Prostate gland (tissue), 2 donors: ENCODE measurements at regions not wholly inside any gene's neighbourhood (a gene's known extent, or its start where the extent isn't known, plus 50 kb on each side); places are given as distances from the start of the nearest gene placed in this dataset.

Experiments used
- DNase-seq: peaks from one replicate; pipeline ENCODE4 v3.0.0-alpha.2; 2019; ENCODE audit warnings: low spot score
- H3K27ac ChIP-seq, 2 donors: fragments of 200-600 bp; sonication (generic); 2 replicates each; pipeline ENCODE4 v1.5.1; 2017 to 2019
- H3K27me3 ChIP-seq: fragments of 200-600 bp; sonication (generic); replicated peaks from 2 replicates; pipeline ENCODE4 v1.5.1; 2019; ENCODE audit not compliant: insufficient read depth
- H3K36me3 ChIP-seq, 2 donors: fragments of 200-600 bp; sonication (generic); 1 replicate in 1 of 2; 2 replicates in 1 of 2; pipeline versions ENCODE4 v1.5.1 to v1.8.1; 2017 to 2019
- H3K4me1 ChIP-seq: fragments of 200-600 bp; sonication (generic); replicated peaks from 2 replicates; pipeline ENCODE4 v1.5.1; 2019
- H3K4me3 ChIP-seq, 2 donors: fragments of 200-600 bp; sonication (generic); 2 replicates each; pipeline ENCODE4 v1.5.1; 2017 to 2019
- H3K9me3 ChIP-seq: fragments of 200-600 bp; sonication (generic); 2 replicates; pipeline ENCODE4 v1.5.1; 2017
- POLR2A ChIP-seq: fragments of 450-650 bp; IDR thresholded peaks from one replicate; pipeline ENCODE4 v1.6.1; 2016; ENCODE audit warnings: antibody characterized with exemption, mild to moderate bottlenecking
- POLR2AphosphoS5 ChIP-seq: sonication (generic); formaldehyde crosslinking; IDR thresholded peaks from one replicate; pipeline ENCODE4 v1.6.1; 2017; ENCODE audit warnings: antibody characterized with exemption
- WGBS: methylation state at CpG from one replicate; pipeline ENCODE4 v1.1.5; 2018; 5-methylcytosine and 5-hydroxymethylcytosine counted together
- intact Hi-C: fragments of 100-400 bp; cut with DNase I; formaldehyde crosslinking; loops from one replicate; pipeline ENCODE4 v1.14.2; 2022
- TF ChIP-seq, protein P1 (sequence below), 4 experiments: fragments of 200-600 bp in 2 of 4; fragments of 450-650 bp in 2 of 4; sonication (generic) in 2 of 4; IDR thresholded peaks; 1 replicate in 3 of 4; 2 replicates in 1 of 4; pipeline ENCODE4 v1.5.1; 2016 to 2019; ENCODE audit warnings: antibody characterized with exemption in 4 of 4, mild to moderate bottlenecking in 2 of 4, moderate library complexity in 2 of 4

DNA sequence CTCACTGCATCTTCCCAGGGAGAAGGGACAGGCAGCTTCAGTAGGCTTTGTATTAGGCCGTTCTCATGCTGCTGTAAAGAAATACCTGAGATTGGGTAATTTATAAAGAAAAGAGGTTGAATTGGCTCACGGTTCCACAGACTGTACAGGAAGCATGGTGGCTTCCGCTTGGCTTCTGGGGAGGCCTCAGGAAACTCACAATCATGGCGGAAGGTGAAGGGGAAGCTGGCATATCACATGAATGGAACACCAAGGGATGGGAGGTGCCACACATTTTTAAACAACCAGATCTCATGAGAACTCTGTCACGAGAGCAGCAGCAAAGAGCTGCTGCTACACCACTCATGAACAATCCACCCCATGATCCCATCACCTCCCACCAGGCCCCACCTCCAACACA is 182.2 kb upstream of the SFSWAP start:
- TF ChIP-seq POLR2AphosphoS5: no peak
- TF ChIP-seq, protein P1, sequence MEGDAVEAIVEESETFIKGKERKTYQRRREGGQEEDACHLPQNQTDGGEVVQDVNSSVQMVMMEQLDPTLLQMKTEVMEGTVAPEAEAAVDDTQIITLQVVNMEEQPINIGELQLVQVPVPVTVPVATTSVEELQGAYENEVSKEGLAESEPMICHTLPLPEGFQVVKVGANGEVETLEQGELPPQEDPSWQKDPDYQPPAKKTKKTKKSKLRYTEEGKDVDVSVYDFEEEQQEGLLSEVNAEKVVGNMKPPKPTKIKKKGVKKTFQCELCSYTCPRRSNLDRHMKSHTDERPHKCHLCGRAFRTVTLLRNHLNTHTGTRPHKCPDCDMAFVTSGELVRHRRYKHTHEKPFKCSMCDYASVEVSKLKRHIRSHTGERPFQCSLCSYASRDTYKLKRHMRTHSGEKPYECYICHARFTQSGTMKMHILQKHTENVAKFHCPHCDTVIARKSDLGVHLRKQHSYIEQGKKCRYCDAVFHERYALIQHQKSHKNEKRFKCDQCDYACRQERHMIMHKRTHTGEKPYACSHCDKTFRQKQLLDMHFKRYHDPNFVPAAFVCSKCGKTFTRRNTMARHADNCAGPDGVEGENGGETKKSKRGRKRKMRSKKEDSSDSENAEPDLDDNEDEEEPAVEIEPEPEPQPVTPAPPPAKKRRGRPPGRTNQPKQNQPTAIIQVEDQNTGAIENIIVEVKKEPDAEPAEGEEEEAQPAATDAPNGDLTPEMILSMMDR (IDR thresholded peaks at IDR 0.05): no peak
- no peak for TF ChIP-seq POLR2A
- Histone ChIP-seq H3K4me1 (no peaks in the 10 kb centered on the region), H3K27me3 (no peaks in the 10 kb centered on the region), H3K27ac (no peak overlapping the region), H3K36me3 (no peaks in the 10 kb centered on the region), H3K4me3 (no peak overlapping the region), H3K9me3 (no peaks in the 10 kb centered on the region)
- WGBS: 76% methylated on average over 5 of the region's 5 CpGs
- intact Hi-C loops: no loop called here
- DNase-seq: no peak

DNA sequence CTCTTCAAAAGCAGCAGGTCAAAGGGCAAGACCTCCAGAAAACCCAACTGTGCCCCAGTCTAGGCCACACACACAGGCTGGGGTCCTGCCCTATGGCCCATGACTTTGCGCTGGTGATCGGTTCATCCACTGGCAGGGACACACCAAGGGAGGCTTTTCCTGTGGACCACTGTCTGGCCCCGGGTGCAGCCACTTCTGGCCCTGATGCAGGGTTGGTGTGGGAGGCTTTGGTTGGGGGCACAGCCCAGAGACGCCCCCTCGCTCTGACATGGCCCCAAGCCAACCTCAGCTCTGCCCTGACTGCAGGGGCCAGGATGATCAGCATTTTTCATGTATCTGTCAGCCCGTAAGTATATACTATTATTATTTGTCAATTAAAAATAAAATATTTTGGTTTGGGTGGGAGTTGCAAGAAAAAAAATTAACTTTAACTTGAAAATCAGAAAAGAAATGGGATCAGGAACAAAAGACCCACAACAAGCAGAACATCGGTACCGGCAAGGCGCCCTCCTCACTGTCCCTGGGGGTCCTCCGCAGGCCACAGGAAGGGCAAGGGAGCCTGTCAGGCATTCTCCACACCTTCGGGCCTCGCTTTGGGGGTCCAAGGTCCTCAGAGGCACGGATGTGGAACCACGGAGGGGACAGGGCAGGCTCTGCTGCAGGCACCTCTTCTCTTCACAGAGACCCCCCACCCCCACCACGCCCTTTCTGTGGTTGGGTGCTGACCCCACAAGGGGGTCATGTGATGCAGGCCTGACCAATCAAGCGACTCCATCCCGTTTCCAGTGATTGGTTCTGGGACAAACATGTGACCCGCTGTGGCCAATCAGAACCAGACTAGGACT is 181.5 kb upstream of the SFSWAP start:
- H3K9me3 ChIP-seq: no peaks in the 10 kb centered on the region
- no peak for TF ChIP-seq POLR2A
- TF ChIP-seq, protein P1 (IDR thresholded peaks at IDR 0.05): no peak
- TF ChIP-seq POLR2AphosphoS5: no peak
- no peak for DNase-seq
- 92% methylated on average over 18 of the region's 18 CpGs for WGBS
- no peaks in the 10 kb centered on the region for H3K4me1 ChIP-seq
- intact Hi-C loops: no loop called here
- no peaks in the 10 kb centered on the region for H3K36me3 ChIP-seq
- H3K27ac ChIP-seq: no peak overlapping the region
- H3K4me3 ChIP-seq: no peak overlapping the region
- no peaks in the 10 kb centered on the region for H3K27me3 ChIP-seq

GRCh38 chr12:131530041-131530332 is 180.9 kb upstream of the SFSWAP start:
- TF ChIP-seq, protein P1 (IDR thresholded peaks at IDR 0.05): no peak
- intact Hi-C loops: no loop called here
- Histone ChIP-seq H3K27me3 (no peaks in the 10 kb centered on the region), H3K27ac (no peak overlapping the region), H3K4me1 (no peaks in the 10 kb centered on the region), H3K9me3 (no peaks in the 10 kb centered on the region), H3K36me3 (no peaks in the 10 kb centered on the region), H3K4me3 (no peak overlapping the region)
- DNase-seq: no peak
- 76% methylated on average over 7 of the region's 7 CpGs for whole genome bisulfite sequencing

GRCh38 chr12:131530422-131530821 is 180.5 kb upstream of the SFSWAP start:
- TF ChIP-seq POLR2A (no peak), POLR2AphosphoS5 (peak; percentile 51)
- Histone ChIP-seq H3K4me1 (no peaks in the 10 kb centered on the region), H3K4me3 (no peak overlapping the region), H3K9me3 (no peaks in the 10 kb centered on the region), H3K36me3 (no peaks in the 10 kb centered on the region), H3K27ac (no peak overlapping the region), H3K27me3 (no peaks in the 10 kb centered on the region)
- 10% methylated on average over 5 of the region's 5 CpGs for WGBS
- no peak for DNase-seq
- intact Hi-C loops: no loop called here

GRCh38 chr12:131533139-131533538 is 177.8 kb upstream of the SFSWAP start:
- intact Hi-C loops: no loop called here
- DNase-seq: no peak
- no peak for TF ChIP-seq POLR2AphosphoS5
- no peak for TF ChIP-seq POLR2A
- TF ChIP-seq, protein P1 (IDR thresholded peaks at IDR 0.05): no peak
- no peak overlapping the region for H3K27ac ChIP-seq
- no peak overlapping the region for H3K4me3 ChIP-seq
- no peaks in the 10 kb centered on the region for H3K36me3 ChIP-seq
- WGBS: 84% methylated on average over 12 of the region's 12 CpGs
- no peaks in the 10 kb centered on the region for H3K9me3 ChIP-seq
- no peaks in the 10 kb centered on the region for H3K4me1 ChIP-seq
- H3K27me3 ChIP-seq: no peaks in the 10 kb centered on the region
